Stimulated activated CD4-positive, alpha-beta T cell treated with anti-CD3 and anti-CD28 coated beads, TNF-alpha, amount 100 ng/mL, for 4 hours (primary cell): ENCODE measurements at regions not wholly inside any gene's neighbourhood (a gene's known extent, or its start where the extent isn't known, plus 50 kb on each side); places are given as distances from the start of the nearest gene placed in this dataset.

Experiments
- DNase-seq, 3 experiments: peaks; one replicate each; pipeline ENCODE4 v3.0.0-alpha.2; 2020; ENCODE audit warnings: low read depth in 3 of 3

- no peak for DNase-seq
These were observed 52.4 kb upstream of the TRIO start for GRCh38 chr5:14090755-14091154.

GRCh38 chr5:14090290-14090689, 52.9 kb upstream of the TRIO start:
- DNase-seq, result no peak

GRCh38 chr5:14089198-14089597, 53.9 kb upstream of the TRIO start:
- DNase-seq, result no peak

- DNase-seq, result no peak
These were observed 56.9 kb upstream of the TRIO start for GRCh38 chr5:14086261-14086660.

- no peak for DNase-seq
These were observed 60.2 kb upstream of the TRIO start for GRCh38 chr5:14082973-14083372.

GRCh38 chr5:14082523-14082922, 60.6 kb upstream of the TRIO start:
- no peak for DNase-seq

- no peak for DNase-seq
These were observed 61.4 kb upstream of the TRIO start for GRCh38 chr5:14081791-14082190.

- DNase-seq, result no peak
These were observed 64.4 kb upstream of the TRIO start for GRCh38 chr5:14078716-14079115.

GRCh38 chr5:14077501-14077900, 65.6 kb upstream of the TRIO start:
- no peak for DNase-seq

GRCh38 chr5:14076561-14076960, 66.6 kb upstream of the TRIO start:
- no peak for DNase-seq

GRCh38 chr5:14075937-14076336, 67.2 kb upstream of the TRIO start:
- no peak for DNase-seq

- DNase-seq, result no peak
These were observed 71.7 kb upstream of the TRIO start for GRCh38 chr5:14071433-14071832.

- DNase-seq, result no peak
These were observed 74.1 kb upstream of the TRIO start for GRCh38 chr5:14069021-14069420.

- no peak for DNase-seq
These were observed 75.0 kb upstream of the TRIO start for GRCh38 chr5:14068136-14068535.

- DNase-seq, result no peak
These were observed 76.8 kb upstream of the TRIO start for GRCh38 chr5:14066326-14066725.

GRCh38 chr5:14064841-14065240, 78.3 kb upstream of the TRIO start:
- no peak for DNase-seq

- no peak for DNase-seq
These were observed 79.5 kb upstream of the TRIO start for GRCh38 chr5:14063691-14064090.

- DNase-seq, result no peak
These were observed 80.0 kb upstream of the TRIO start for GRCh38 chr5:14063138-14063537.

- no peak for DNase-seq
These were observed 81.0 kb upstream of the TRIO start for GRCh38 chr5:14062178-14062577.

- no peak for DNase-seq
These were observed 82.0 kb upstream of the TRIO start for GRCh38 chr5:14061106-14061505.

- DNase-seq, result no peak
These were observed 82.9 kb upstream of the TRIO start for GRCh38 chr5:14060218-14060617.

GRCh38 chr5:14059810-14060209, 83.3 kb upstream of the TRIO start:
- DNase-seq, result no peak

GRCh38 chr5:14057289-14057688, 85.9 kb upstream of the TRIO start:
- DNase-seq, result no peak

GRCh38 chr5:14056039-14056438, 87.1 kb upstream of the TRIO start:
- no peak for DNase-seq
